Right ventricle myocardium inferior (tissue), 1 donor: ENCODE measurements at regions not wholly inside any gene's neighbourhood (a gene's known extent, or its start where the extent isn't known, plus 50 kb on each side); places are given as distances from the start of the nearest gene placed in this dataset.

ENCODE experiments used
- ATAC-seq: fragments of 200-7000 bp; cut with Tn5 transposase; one replicate; pipeline ENCODE4 v1.9.1; 2020; ENCODE audit warnings: mild to moderate bottlenecking, moderate library complexity
- DNase-seq: peaks from one replicate; pipeline ENCODE4 v3.0.0; 2021; ENCODE audit errors: missing footprints
- intact Hi-C: fragments of 100-400 bp; cut with DNase I; formaldehyde crosslinking; loops from one replicate; pipeline ENCODE4 v1.11.0; 2022
- donor health status: DM: no; HTN: yes; CAD: no; lungs with severe emphysema.

GRCh38 chr17:72510351-72511016 lies 389.7 kb downstream of the SOX9 start:
- DNase-seq (no peak), ATAC-seq (no peak)
- intact Hi-C loops: loop anchor here (10.0 kb wide), 1 partner anchor 216 kb away; no protein-coding TSS in a partner anchor

GRCh38 chr17:72511242-72511641 lies 390.4 kb downstream of the SOX9 start:
- intact Hi-C loops: loop anchor here (10.0 kb wide), 1 partner anchor 216 kb away; no protein-coding TSS in a partner anchor
- DNase-seq (no peak), ATAC-seq (no peak)

DNA sequence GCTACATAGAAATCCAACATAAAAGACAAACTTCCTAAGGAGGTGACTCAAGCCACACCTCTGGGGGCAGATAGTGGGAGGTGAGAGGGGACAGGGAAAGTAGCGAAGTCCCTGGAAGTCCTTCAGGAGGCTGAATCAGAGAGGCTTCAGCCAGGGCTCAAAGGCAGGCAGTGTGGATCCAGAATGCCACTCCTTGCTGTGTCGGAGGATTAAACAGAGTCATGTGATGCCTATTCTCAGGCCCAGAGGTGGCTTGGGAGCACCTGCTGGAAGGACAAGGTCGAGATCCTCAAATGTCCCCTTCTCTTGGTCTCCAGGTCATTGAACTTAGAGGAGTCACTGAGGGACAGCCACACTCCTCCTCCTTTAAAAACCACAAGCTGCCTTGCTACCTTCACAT lies 391.1 kb downstream of the SOX9 start:
- no peak for DNase-seq
- intact Hi-C loops: loop anchor here (10.0 kb wide), 1 partner anchor 217 kb away; no protein-coding TSS in a partner anchor
- ATAC-seq: no peak

- DNase-seq (no peak), ATAC-seq (no peak)
- intact Hi-C loops: loop anchor here (10.0 kb wide), 1 partner anchor 218 kb away; no protein-coding TSS in a partner anchor
Measured at GRCh38 chr17:72512649-72513556, 392.1 kb downstream of the SOX9 start.

GRCh38 chr17:72514321-72514861 lies 393.6 kb downstream of the SOX9 start:
- no peak for DNase-seq
- no peak for ATAC-seq
- intact Hi-C loops: loop anchor here (10.0 kb wide), 1 partner anchor 220 kb away; no protein-coding TSS in a partner anchor

DNA sequence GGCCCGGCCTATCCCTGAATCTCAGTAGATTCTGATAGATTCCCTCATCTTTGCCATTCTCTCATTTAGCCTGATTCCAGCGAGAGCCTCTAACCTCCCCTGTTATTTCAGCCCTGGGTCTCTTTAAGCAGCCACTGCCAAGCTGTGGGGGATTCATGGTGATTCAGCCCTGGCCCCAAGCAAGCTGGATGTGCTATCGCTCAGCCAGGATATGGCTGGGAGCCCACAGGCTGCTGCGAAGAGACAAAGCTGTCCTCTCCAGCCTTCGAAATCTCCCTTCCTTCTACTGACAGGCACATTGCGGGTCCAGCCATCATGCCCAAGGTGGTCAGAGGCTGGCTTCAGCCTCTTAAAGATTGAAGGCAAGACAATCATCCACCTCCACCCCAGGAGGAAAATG lies 394.1 kb downstream of the SOX9 start:
- ATAC-seq: peak; percentile 74
- intact Hi-C loops: loop anchor here (10.0 kb wide), 1 partner anchor 220 kb away; no protein-coding TSS in a partner anchor
- peak; percentile 77 for DNase-seq

DNA sequence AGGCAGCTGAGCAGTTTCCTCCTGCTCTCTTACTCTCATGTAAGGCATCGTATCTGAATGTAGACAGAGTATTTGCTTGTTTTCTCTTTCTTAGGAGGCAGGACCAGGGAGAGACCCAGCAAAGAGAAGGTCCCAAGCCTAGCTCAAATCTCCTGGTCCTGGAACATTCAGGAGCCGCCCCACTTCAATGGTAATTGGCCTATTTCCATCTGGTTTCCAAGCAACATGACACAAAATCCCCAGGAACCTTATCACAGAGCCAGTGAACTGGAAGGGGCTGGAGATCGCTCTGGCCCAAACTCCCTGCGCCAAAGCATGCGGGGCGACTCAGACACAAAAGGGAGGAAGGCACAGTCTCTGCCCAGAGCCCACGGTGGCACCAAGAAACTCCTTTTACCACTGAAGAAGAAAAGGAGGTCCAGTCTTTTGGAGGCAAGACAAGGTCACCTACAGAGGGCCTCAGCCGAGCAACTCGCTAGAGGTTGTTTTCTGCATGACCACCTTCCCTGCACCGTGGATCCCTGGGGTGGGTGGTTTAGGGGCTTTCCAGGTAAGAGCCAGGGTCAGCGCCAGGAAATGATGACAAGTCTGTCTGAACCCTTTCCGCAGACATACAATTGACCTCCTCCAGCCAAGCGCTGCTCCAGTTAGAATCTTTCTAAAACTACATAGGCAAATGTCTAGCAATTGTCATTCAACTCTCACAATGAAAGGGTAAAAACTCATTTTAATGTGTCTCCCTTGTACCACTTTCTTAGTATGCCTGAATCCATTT lies 394.7 kb downstream of the SOX9 start:
- no peak for DNase-seq
- intact Hi-C loops: loop anchor here (10.0 kb wide), 1 partner anchor 221 kb away; no protein-coding TSS in a partner anchor
- ATAC-seq: peak; percentile 50

DNA sequence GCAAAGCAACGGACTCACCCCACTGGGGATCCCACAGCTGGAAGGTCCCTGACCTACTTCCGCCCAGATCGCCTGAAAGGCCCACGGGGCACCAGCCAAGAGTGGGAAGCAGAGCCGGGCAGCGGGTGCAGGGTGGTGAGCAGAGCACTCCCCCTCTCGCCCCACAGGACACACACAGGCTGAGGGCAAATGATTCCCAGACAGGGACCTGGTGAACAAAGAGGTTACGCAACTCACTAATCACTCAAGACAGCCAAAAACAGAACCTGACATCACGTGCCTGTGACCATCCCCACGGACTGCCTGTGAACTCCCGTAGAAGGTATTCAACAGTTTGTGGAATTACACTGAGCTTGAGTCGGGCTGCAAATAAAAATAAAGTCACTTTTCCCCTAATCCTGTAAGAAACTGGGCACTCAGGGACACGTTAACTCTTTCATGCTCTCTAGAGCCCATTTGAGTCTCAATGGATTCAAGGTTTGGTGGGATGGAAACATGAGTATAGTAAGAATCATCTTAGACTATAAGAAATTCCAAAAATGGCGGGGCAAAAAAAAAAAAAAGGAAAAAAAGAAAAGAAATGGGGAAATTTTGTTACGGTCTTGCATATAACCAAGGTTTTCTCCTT lies 396.1 kb downstream of the SOX9 start:
- ATAC-seq (peak; percentile 72), DNase-seq (no peak)
- intact Hi-C loops: loop anchor here (10.0 kb wide), 1 partner anchor 222 kb away; no protein-coding TSS in a partner anchor

DNA sequence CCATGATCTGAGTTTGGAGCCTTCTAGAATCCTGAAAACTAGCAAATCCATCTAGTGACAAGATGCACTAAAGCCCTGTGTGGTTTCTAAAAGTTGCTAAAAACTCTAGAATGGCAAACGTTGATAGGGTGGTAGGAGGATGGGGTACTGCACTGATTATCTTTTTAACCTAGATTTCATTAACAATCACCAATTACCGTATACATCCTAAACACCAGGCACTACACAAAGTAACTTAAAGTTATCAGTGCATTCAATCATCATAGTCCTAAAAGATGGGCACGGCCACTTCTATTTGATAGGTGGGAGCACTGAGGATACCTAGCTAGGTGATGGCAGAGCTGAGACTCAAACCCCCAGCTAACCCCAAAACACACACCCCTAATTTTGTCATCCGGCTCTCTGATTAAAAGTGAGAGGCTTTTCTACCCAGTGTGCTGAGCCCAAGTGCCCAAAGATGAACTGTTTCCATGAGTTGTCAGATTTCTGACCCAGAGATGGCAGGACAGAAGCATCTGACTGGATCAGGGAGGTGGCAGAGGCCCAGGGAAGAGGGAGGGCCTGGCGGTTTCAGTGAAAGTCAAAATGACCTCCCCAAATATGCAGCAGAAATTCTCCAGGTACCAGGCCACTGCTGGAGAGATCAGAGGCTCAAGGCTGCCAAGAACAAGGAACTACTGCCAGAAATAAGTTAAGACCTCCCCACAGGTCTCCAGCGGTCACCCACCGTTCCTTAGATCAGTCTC lies 396.8 kb downstream of the SOX9 start:
- ATAC-seq: no peak

GRCh38 chr17:72518159-72518732 lies 397.4 kb downstream of the SOX9 start:
- intact Hi-C loops: loop anchor here (10.0 kb wide), 1 partner anchor 223 kb away; no protein-coding TSS in a partner anchor
- ATAC-seq (no peak), DNase-seq (no peak)

More for the DNA sequence above, 396.8 kb downstream of the SOX9 start:
- intact Hi-C loops: loop anchor here (10.0 kb wide), 1 partner anchor 223 kb away; no protein-coding TSS in a partner anchor
- no peak for DNase-seq

DNA sequence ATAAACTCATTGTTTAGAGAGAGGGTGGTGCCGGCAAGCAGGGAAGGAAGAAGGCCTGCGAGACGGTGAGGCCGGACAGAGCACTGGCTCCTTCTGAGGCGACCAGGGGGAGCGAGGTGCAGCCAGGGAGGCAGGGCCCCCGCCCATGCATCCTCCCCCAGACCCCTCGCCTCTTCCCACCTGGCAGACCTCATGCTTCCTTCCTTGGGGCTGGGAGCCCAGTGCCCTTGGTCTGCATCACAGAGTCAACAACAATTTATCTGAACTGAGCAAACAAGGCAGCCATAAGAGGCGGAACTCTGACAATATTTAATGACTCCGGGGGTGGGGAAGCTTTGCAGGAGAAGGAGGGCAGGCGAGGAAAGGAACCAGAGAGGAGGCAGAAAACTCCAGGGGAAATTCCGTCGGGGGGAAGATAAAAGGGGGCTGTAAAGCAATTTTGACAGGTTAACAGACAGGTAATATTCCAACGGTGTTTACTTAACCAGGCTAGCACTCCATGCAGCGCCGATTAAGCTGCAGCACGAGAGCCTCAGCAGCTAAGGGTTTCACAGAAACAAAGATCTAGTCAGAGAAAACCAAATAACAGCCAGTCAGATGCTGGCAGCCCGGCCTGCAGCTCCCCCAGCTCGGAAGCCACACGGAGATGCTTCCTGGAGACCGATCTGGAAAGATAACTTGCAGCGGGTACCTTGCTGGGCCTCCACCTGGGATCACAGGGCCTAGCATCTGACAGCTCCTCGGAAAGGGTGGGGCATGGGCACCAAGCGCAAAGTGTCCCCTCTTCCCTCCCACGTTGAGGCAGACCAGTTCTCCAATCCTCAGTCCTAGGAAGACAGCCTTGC lies 398.2 kb downstream of the SOX9 start:
- ATAC-seq (no peak), DNase-seq (no peak)
- intact Hi-C loops: loop anchor here (10.0 kb wide), 1 partner anchor 224 kb away; no protein-coding TSS in a partner anchor

- intact Hi-C loops: loop anchor here (10.0 kb wide), 1 partner anchor 225 kb away; no protein-coding TSS in a partner anchor
- no peak for DNase-seq
- ATAC-seq: no peak
Measured at GRCh38 chr17:72519598-72519936, 398.7 kb downstream of the SOX9 start.

DNA sequence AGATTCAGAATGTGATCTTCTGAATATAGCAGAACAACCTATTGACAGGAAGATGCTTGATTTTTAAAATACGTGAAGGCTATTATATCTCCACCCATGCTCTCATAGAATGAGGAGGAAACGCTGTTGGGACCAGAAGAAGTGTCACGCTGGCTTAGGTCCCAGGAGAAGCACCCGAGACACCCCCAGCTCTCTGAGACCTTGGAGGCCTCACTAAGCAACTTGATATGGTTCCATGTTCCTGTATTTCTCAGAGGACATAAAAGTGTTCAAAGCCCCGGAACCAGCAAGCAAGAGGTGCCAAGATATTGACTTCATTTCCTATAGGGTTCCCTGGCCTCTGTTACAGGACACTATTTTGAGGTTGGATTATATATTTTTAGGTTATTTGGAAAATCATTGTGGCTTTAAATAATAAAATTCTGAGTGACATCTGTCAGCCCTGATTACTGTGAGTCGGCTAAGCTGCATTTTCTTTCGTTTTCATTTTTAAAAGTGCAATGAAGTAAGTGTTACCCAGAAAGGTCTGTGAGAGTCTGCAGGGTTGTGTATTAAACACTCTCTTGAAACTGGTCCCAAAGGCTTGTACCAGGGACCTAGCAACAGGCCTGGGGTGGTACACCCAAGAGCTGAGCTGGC lies 400.0 kb downstream of the SOX9 start:
- DNase-seq: no peak
- ATAC-seq: no peak
- intact Hi-C loops: no loop called here

- intact Hi-C loops: no loop called here
- DNase-seq (no peak), ATAC-seq (no peak)
Measured at GRCh38 chr17:72523491-72523890, 402.7 kb downstream of the SOX9 start.

DNA sequence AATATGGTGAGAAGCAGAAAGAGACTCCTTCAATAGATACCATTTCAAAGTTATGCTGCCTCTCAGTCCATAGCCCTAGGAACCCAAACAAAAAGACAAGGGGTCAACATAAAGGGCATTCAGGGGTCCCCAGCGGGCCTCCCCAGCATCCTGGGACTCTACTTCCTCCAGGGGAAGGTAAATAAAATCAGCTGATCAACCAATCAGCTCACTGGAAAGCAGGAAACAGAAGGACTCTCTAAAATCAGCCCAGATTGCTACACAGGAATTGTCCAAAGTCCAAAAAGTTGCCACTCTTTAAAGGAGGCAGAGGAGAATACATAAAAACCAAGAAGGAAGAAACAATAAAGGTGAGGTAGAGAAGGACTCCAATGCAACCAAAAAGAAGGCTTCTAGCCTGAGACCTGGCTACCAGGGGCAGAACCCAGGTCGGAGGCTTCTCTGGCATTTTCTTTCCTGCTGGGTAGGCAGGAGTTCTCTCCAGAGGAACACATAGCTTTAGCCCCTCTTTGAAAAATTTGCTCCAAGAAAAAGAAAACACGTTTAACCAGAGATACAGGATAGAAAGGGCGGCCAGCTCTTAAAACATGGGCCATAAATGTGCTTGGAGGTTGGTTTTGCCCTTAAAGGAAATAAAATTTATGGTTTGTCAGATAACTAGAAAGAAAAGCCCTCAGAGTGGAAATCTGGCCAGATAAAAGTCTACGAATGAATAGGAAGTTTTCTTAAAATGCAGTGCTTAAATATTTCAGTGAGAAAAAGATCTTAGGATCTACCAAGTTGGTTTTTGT lies 404.6 kb downstream of the SOX9 start:
- intact Hi-C loops: no loop called here
- ATAC-seq (no peak), DNase-seq (no peak)
